Activated CD4-positive, alpha-beta T cell treated with anti-CD3 and anti-CD28 coated beads, Interleukin-2, amount 10 ng/mL, durations not matched to agents 24 days and 14 days (primary cell): ENCODE measurements at regions not wholly inside any gene's neighbourhood (a gene's known extent, or its start where the extent isn't known, plus 50 kb on each side); places are given as distances from the start of the nearest gene placed in this dataset.

Source experiments
- DNase-seq: peaks from one replicate; pipeline ENCODE4 v3.0.0; 2022
- H3K27ac Mint-ChIP-seq: one replicate; pipeline ENCODE4 v1.8.0; 2022; ENCODE audit warnings: mild to moderate bottlenecking, mixed read lengths
- H3K27me3 Mint-ChIP-seq: one replicate; pipeline ENCODE4 v1.8.0; 2022; ENCODE audit warnings: mixed read lengths
- H3K36me3 Mint-ChIP-seq: one replicate; pipeline ENCODE4 v1.8.0; 2022; ENCODE audit warnings: low read depth, mild to moderate bottlenecking, mixed read lengths
- H3K4me1 Mint-ChIP-seq: one replicate; pipeline ENCODE4 v1.8.0; 2021; ENCODE audit warnings: mixed read lengths
- H3K4me3 Mint-ChIP-seq: one replicate; pipeline ENCODE4 v1.8.0; 2022; ENCODE audit warnings: mild to moderate bottlenecking, moderate library complexity, mixed read lengths
- H3K9me3 Mint-ChIP-seq: one replicate; pipeline ENCODE4 v1.8.0; 2021; ENCODE audit warnings: mixed read lengths
- intact Hi-C: fragments of 100-400 bp; cut with micrococcal nuclease; formaldehyde crosslinking; loops from one replicate; pipeline ENCODE4 v1.15.1; 2023

DNA sequence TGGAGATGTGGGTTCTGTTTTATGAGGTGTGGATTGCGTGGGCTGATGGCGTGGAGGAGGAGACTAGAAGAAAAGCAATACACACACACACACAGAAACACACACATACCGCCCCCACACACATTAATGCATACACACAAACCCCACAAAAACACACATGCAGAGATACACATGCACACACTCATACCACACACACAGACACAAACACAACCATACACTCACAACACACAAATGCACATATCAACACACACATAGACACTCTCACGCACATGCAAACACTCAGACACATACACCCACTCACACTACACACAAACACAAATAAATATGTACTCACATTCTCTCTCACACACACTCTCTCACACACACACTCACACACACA is 75.7 kb upstream of the UBL3 start:
- H3K9me3 Mint-ChIP-seq: no peaks in the 10 kb centered on the region
- H3K36me3 Mint-ChIP-seq: no peaks in the 10 kb centered on the region
- intact Hi-C loops: no loop called here
- H3K27ac Mint-ChIP-seq: peak overlapping the region; percentile 9
- DNase-seq: no peak
- peaks cover 7% of the 10 kb centered on the region for H3K27me3 Mint-ChIP-seq
- H3K4me3 Mint-ChIP-seq: no peak overlapping the region
- peaks cover 27% of the 10 kb centered on the region for H3K4me1 Mint-ChIP-seq

DNA sequence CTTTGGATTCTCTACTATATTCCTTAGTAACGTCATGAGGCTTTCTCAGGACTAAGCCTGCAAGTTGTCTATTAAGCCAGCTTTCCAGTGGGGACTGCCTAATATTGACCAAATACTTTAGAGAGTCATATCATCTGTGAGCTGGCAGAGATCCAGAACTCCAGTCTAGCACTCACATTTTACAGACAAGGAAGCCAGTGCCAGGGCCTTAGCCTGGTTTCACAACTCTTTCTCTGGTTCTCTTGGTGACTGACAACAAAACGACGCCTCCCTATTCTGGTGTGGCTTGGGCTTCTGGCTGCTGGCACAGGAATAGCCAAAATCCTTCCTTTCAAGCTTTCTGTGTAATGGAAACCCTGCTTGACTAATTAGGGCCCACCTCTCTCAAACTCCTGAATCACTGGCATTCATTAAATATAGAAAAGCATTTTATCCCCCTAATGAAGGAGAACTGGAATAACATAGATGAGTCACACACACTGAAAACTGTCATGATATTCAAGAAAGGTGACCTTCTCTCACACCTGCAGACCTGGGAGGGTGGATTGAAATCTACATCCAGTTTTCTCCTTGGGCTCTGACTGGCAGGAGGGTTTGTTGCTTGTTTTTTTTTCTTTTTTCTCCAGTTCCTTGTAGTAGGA is 75.2 kb upstream of the UBL3 start:
- no peak for DNase-seq
- H3K4me3 Mint-ChIP-seq: no peak overlapping the region
- peaks cover 8% of the 10 kb centered on the region for H3K27me3 Mint-ChIP-seq
- intact Hi-C loops: no loop called here
- H3K9me3 Mint-ChIP-seq: no peaks in the 10 kb centered on the region
- no peaks in the 10 kb centered on the region for H3K36me3 Mint-ChIP-seq
- H3K4me1 Mint-ChIP-seq: peaks cover 27% of the 10 kb centered on the region
- no peak overlapping the region for H3K27ac Mint-ChIP-seq

DNA sequence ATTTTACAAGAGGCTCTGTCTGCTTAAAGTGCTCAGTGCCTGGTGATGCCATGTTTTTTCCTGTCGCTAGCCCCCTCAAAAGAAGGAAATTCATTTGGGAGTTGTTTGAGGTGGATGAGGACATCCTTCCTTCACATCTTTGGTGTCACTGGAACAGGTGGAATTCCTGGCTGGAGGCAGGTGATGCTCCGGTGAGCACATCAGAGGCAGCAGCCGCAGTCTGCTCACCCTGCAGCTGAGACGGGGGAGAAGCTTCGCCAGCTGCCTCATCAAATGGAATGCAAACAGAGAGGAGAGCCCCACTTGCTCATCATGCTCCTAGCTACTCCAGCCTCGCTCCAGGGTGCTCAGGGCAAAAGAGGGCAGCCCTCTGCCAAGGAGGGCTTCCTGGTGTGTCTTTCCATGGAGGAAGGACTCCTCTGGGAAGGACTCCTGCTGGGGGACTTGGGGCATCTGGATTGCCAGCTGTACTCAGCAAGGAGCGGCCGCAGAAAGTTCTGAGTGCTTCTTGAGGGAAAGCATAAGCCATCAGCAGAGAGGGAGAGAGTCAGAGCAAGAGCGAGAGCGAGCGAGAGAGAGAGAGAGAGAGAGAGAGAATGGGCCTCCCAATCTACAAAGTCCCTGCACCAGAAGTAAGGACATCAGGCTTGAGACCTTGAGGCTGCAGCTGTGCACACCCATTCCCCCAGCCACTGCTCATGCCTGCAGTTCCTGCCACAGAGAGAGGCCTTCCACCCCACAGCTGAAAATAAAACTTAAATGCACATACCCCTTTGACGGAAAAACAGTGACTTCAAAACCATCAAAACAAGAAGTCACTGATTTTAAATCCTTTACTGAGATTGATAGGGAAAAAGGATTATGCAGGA is 74.3 kb upstream of the UBL3 start:
- Mint-ChIP-seq H3K36me3 (no peaks in the 10 kb centered on the region), H3K4me3 (no peak overlapping the region), H3K4me1 (peaks cover 29% of the 10 kb centered on the region), H3K27me3 (peaks cover 5% of the 10 kb centered on the region), H3K27ac (no peak overlapping the region), H3K9me3 (no peaks in the 10 kb centered on the region)
- intact Hi-C loops: no loop called here
- no peak for DNase-seq

DNA sequence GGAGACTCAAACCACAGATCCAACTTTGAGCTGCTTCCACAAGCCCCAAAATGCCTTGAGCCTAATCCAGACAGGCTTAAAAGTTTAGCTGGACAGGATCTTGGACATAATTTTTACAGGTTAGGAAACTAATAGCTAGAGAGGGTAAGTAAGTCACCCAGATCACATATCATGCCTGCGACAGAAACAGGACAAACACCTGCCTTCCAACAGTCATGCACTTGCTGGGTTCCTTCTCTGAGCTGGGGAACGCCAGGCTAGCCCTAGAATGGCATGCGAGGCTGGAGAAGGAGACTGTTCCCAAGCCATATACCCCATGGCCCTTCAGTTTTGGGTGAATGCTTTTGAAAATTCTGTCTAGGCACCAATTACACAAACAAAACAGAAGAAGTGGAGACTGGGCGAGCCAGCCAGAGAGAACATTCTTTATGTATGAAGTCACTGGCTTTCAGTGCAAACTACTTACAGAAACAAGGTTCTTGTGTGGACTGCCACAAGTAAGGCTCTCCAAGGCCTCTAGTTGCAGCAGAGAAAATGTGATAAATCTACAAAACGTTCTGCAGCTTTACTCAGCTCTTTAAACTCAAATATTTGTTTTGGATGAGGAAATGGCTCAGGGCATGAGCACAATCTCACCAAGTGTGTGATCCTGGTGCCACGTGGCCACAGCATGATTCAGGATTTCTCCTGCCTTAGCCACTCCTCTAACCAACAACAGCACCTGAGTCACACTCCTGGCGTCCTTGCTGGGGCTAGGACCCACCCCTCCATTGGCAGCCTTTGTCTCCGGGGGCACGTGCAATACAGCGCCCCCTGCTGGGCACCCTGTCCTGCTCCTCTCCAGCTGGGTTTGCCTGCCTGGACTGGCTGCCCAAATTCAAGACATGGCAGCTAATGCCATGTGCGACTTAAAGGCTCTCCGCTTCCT is 73.4 kb upstream of the UBL3 start:
- peak; percentile 79 for DNase-seq
- intact Hi-C loops: no loop called here
- H3K4me1 Mint-ChIP-seq: peaks cover 31% of the 10 kb centered on the region
- H3K27ac Mint-ChIP-seq: peak overlapping the region; percentile 61
- H3K4me3 Mint-ChIP-seq: no peak overlapping the region
- H3K36me3 Mint-ChIP-seq: no peaks in the 10 kb centered on the region
- H3K27me3 Mint-ChIP-seq: peaks cover 5% of the 10 kb centered on the region
- no peaks in the 10 kb centered on the region for H3K9me3 Mint-ChIP-seq

DNA sequence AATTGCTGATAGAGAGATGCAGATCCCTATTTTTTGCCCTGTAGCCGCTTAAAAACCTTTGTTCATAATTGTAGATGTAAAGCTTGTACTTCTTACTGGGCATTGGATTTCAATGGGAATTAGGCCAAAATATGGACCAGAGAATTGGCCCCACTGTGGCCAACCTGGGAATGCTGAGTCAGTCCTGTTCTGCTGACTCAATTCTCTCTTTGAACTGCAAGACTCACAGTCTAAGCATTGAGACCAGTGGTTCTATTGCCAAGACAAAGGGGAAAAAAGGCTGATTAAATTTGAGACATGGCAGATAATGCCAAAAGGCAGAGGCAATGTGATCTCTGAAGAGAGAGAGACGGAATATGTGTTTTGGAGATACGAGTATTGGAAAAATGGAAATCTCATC is 72.5 kb upstream of the UBL3 start:
- Mint-ChIP-seq H3K27ac (no peak overlapping the region), H3K36me3 (no peaks in the 10 kb centered on the region), H3K9me3 (peaks cover 7% of the 10 kb centered on the region), H3K4me3 (no peak overlapping the region), H3K27me3 (peaks cover 3% of the 10 kb centered on the region), H3K4me1 (peaks cover 35% of the 10 kb centered on the region)
- intact Hi-C loops: no loop called here
- no peak for DNase-seq

DNA sequence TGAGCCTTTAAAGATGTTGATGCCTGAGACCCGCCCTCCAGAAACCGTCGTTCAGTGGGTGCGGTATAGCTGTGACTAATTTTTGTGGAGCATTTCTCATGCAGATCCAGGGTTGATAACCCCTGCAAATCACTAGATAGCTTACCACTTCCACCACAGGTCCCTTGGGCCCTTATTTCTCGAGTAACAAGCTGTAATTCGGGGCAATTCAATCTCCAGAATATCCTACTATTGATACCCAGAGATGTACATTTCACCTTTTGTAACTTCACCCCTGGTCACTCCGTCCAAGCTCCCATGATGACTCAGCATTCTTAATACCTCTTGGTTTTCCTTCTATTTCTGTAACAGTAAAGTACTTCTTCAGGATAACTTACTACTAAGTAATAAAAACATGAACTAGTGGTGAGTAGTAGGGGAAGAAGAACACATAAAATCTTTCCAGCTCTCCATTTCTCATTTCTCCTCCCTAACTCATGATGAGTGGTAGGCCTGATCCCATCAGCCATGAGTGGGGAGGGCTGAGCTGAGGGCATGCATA is 71.9 kb upstream of the UBL3 start:
- DNase-seq: no peak
- intact Hi-C loops: no loop called here
- Mint-ChIP-seq H3K36me3 (no peaks in the 10 kb centered on the region), H3K9me3 (peaks cover 7% of the 10 kb centered on the region), H3K4me1 (peaks cover 35% of the 10 kb centered on the region), H3K27me3 (peaks cover 3% of the 10 kb centered on the region), H3K4me3 (no peak overlapping the region), H3K27ac (no peak overlapping the region)

DNA sequence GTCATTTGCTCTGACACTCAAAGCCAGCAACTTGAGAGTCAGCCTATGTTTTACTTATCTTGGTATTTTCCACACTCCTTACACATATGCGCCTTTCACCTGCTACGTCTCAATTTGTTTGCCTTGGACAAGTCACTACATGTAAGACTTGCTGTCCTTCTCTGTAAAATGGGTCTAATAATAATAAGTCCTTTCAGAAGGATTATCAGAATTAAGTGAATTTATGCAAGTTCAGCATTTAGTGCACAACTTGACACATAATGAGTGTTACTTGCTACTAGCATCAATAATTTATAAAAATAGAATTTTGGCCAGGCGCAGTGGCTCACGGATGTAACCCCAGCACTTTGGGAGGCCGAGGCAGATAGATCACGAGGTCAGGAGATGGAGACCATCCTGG is 71.1 kb upstream of the UBL3 start:
- intact Hi-C loops: no loop called here
- Mint-ChIP-seq H3K4me1 (peaks cover 35% of the 10 kb centered on the region), H3K27ac (no peak overlapping the region), H3K27me3 (peaks cover 3% of the 10 kb centered on the region), H3K36me3 (no peaks in the 10 kb centered on the region), H3K9me3 (peaks cover 7% of the 10 kb centered on the region), H3K4me3 (no peak overlapping the region)
- no peak for DNase-seq

DNA sequence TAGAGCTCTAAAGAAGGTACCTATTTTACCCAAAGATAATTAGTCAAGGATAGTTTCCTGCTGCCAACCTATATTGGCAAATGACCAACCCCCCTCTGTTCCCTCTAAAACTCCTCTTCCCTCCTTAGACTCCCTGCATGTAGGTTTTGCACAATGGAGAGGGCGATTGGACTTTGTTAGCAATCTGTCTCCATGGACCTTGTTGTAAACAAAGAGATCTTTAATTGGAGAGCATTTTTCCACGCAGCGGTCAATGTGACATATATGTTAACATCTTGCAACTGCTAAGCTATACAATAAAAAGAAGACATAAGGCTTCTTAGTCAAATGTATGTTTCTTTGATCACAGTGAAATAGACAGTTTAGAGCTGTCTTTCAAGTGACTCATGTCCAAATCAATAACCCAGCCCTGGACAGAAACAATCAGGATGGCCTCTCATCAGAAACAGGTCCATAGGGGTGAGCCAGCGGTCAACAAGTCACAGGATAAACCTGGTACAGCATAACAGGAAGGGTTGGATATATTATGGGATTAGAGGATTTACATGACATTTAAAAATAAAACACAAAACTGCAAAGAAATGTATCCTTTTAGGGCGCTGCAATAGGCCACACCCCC is 69.7 kb upstream of the UBL3 start:
- H3K27me3 Mint-ChIP-seq: peaks cover 3% of the 10 kb centered on the region
- no peak for DNase-seq
- peaks cover 7% of the 10 kb centered on the region for H3K9me3 Mint-ChIP-seq
- peaks cover 26% of the 10 kb centered on the region for H3K4me1 Mint-ChIP-seq
- intact Hi-C loops: no loop called here
- H3K4me3 Mint-ChIP-seq: no peak overlapping the region
- H3K36me3 Mint-ChIP-seq: no peaks in the 10 kb centered on the region
- no peak overlapping the region for H3K27ac Mint-ChIP-seq

DNA sequence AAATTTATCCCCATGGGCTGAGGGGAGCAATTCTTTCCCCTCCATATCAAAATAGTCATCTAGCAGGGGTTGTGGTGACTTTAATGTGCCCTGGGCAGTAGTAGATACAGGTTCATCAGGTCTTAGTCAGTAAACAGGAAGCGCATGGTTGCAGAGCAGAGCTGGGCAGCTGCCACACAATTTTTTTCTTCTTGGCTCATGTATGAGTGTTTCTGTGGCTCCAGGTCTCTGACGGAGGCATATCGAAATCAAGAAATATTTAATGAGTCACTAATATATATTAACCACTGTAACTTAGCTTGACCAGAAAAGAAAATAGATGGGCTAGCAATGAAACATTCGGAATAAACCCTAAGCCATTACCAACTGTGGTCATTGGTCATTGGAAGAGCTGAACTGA is 68.4 kb upstream of the UBL3 start:
- H3K36me3 Mint-ChIP-seq: no peaks in the 10 kb centered on the region
- intact Hi-C loops: no loop called here
- H3K4me3 Mint-ChIP-seq: no peak overlapping the region
- peaks cover 15% of the 10 kb centered on the region for H3K4me1 Mint-ChIP-seq
- H3K9me3 Mint-ChIP-seq: peaks cover 7% of the 10 kb centered on the region
- H3K27ac Mint-ChIP-seq: no peak overlapping the region
- DNase-seq: no peak
- H3K27me3 Mint-ChIP-seq: peaks cover 3% of the 10 kb centered on the region

DNA sequence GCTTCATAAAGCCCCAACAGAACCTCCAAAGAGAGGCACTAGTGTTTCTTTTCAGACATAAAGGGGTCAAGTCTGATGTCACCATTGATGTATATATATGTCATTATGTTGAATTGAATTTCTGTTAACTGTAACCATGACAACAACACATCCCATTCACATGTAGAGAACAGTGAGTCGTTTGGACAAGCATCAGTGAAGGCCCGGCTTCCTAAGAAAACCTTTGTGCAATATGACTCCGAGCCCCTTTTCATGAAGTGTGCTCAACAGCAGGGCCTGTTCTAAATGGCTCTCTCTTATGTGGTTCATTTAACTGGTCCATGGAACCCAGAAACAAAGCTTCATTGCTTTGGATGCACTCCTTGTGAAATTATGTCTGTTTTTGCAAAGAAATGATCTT is 67.2 kb upstream of the UBL3 start:
- H3K4me1 Mint-ChIP-seq: peaks cover 8% of the 10 kb centered on the region
- H3K4me3 Mint-ChIP-seq: no peak overlapping the region
- intact Hi-C loops: no loop called here
- peaks cover 7% of the 10 kb centered on the region for H3K27me3 Mint-ChIP-seq
- DNase-seq: no peak
- H3K9me3 Mint-ChIP-seq: peaks cover 7% of the 10 kb centered on the region
- no peaks in the 10 kb centered on the region for H3K36me3 Mint-ChIP-seq
- no peak overlapping the region for H3K27ac Mint-ChIP-seq

DNA sequence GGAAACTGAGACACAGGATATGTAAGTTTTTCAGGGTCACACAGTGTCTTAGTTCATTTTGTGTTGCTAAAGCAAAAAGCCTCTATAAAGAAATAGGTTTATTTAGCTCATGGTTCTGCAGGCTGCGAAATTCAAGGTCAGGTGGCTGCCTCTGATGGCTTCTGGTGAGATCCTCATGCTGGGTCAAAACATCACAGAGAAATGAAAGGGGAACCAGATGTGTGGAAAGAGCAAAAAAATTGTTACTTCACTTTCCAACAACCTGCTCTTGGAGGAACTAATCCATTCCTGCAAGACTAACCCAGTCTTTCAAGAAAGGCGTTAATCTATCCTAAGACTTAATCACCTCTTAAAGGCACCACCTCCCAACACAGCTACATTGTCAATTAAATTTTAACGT is 64.2 kb upstream of the UBL3 start:
- Mint-ChIP-seq H3K9me3 (peaks cover 7% of the 10 kb centered on the region), H3K4me3 (no peak overlapping the region), H3K27ac (no peak overlapping the region), H3K4me1 (peaks cover 6% of the 10 kb centered on the region), H3K27me3 (peaks cover 4% of the 10 kb centered on the region), H3K36me3 (no peaks in the 10 kb centered on the region)
- no peak for DNase-seq
- intact Hi-C loops: no loop called here

DNA sequence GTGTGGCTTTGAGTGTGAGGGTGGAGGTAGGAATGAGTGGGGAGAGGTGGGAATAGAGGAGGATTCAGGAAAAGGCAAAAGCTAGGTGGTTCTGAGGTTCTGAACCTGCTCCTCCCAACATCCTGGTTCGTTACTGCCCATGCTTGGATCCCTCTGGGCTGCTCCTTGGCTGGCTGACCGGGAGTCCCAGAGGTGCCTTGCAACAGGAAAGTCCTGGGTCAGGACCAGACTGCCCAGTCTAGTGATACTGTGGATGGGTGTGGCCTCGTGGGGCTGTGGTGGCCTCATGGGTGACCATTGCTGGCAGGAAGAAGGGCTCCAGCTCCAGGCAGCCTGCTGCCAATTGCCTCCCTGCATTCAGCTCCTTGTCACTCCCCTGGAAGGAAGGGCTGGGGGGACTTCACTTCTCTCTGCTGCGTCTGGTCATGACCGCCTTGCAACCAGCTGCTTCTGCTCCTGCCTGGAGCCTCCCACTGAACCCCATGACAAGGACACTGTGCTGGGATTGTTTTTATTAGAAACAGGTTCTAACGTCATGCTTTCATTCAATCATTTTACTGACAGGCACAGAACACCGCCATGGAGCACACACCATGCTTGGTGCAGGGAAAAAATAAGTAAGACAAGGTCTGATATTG is 61.5 kb upstream of the UBL3 start:
- no peak overlapping the region for H3K4me3 Mint-ChIP-seq
- intact Hi-C loops: no loop called here
- H3K27ac Mint-ChIP-seq: no peak overlapping the region
- no peaks in the 10 kb centered on the region for H3K36me3 Mint-ChIP-seq
- H3K27me3 Mint-ChIP-seq: peaks cover 4% of the 10 kb centered on the region
- peaks cover 14% of the 10 kb centered on the region for H3K4me1 Mint-ChIP-seq
- DNase-seq: no peak
- no peaks in the 10 kb centered on the region for H3K9me3 Mint-ChIP-seq
